MM.1S (cell line): ENCODE measurements at regions not wholly inside any gene's neighbourhood (a gene's known extent, or its start where the extent isn't known, plus 50 kb on each side); places are given as distances from the start of the nearest gene placed in this dataset.

Experiments
- DNase-seq: peaks from one replicate; pipeline ENCODE4 v3.0.0-alpha.2; 2015
- H2AFZ ChIP-seq: fragments of 300-600 bp; sonication (generic); 2 replicates; pipeline ENCODE4 v1.6.0; 2016; ENCODE audit warnings: antibody characterized with exemption, low read length
- H3F3A ChIP-seq: fragments of 300-600 bp; sonication (generic); 2 replicates; pipeline ENCODE4 v1.6.1; 2016; ENCODE audit warnings: mild to moderate bottlenecking, antibody characterized with exemption, low read length, moderate library complexity, mixed read lengths; ENCODE audit not compliant: insufficient read depth
- H3K27ac ChIP-seq: fragments of 300-600 bp; sonication (generic); 2 replicates; pipeline ENCODE4 v1.5.1; 2016; ENCODE audit warnings: mild to moderate bottlenecking, low read length
- H3K27me3 ChIP-seq: fragments of 300-600 bp; sonication (generic); replicated peaks from 2 replicates; pipeline ENCODE4 v1.6.0; 2016; ENCODE audit warnings: low read length; ENCODE audit not compliant: insufficient read depth
- H3K36me3 ChIP-seq: fragments of 300-600 bp; sonication (generic); replicated peaks from 2 replicates; pipeline ENCODE4 v1.6.1; 2016; ENCODE audit warnings: mild to moderate bottlenecking, low read length, mixed read lengths; ENCODE audit not compliant: insufficient read depth
- H3K4me1 ChIP-seq: fragments of 300-600 bp; sonication (generic); 2 replicates; pipeline ENCODE4 v1.6.1; 2016; ENCODE audit warnings: low read length, mixed read lengths
- H3K4me2 ChIP-seq: fragments of 300-600 bp; sonication (generic); 2 replicates; pipeline ENCODE4 v1.6.0; 2016; ENCODE audit warnings: low read depth, low read length
- H3K4me3 ChIP-seq: fragments of 300-600 bp; sonication (generic); 2 replicates; pipeline ENCODE4 v1.5.1; 2016; ENCODE audit warnings: low read length, mixed read lengths
- H3K79me2 ChIP-seq: fragments of 300-600 bp; sonication (generic); 2 replicates; pipeline ENCODE4 v1.6.1; 2016; ENCODE audit warnings: mixed run types, low read length, mixed read lengths
- H3K9ac ChIP-seq: fragments of 300-600 bp; sonication (generic); 2 replicates; pipeline ENCODE4 v1.6.1; 2016; ENCODE audit warnings: low read length, mixed read lengths
- H3K9me2 ChIP-seq: fragments of 300-600 bp; sonication (generic); replicated peaks from 2 replicates; pipeline ENCODE4 v1.6.1; 2016; ENCODE audit warnings: mild to moderate bottlenecking, low read length, mixed read lengths; ENCODE audit not compliant: insufficient read depth
- H3K9me3 ChIP-seq: fragments of 300-600 bp; sonication (generic); replicated peaks from 2 replicates; pipeline ENCODE4 v1.6.1; 2016; ENCODE audit warnings: mild to moderate bottlenecking, low read length, mixed read lengths; ENCODE audit not compliant: insufficient read depth
- H4K20me1 ChIP-seq: fragments of 300-600 bp; sonication (generic); 2 replicates; pipeline ENCODE4 v1.6.1; 2016; ENCODE audit warnings: mild to moderate bottlenecking, low read length, moderate library complexity, mixed read lengths; ENCODE audit not compliant: insufficient read depth
- EZH2 ChIP-seq: fragments of 300-600 bp; sonication (generic); optimal IDR thresholded peaks from 2 replicates; pipeline ENCODE3; 2017; ENCODE audit warnings: low read depth, mild to moderate bottlenecking, antibody characterized with exemption, low read length, mixed read lengths
- EZH2phosphoT487 ChIP-seq: fragments of 300-600 bp; sonication (generic); IDR thresholded peaks from 2 replicates; pipeline ENCODE4 v1.6.1; 2018; ENCODE audit warnings: antibody characterized with exemption, low read length
- TF ChIP-seq, protein P1 (sequence below): fragments of 300-600 bp; sonication (generic); IDR thresholded peaks from 2 replicates; pipeline ENCODE4 v1.5.1; 2016; ENCODE audit warnings: antibody characterized with exemption, low read length, mixed read lengths

- Histone ChIP-seq H3F3A (no peaks in the 10 kb centered on the region), H3K27ac (no peak overlapping the region), H4K20me1 (no peaks in the 10 kb centered on the region), H3K79me2 (no peaks in the 10 kb centered on the region), H3K36me3 (no peaks in the 10 kb centered on the region), H3K4me3 (no peak overlapping the region), H3K4me2 (no peak overlapping the region), H3K27me3 (no peaks in the 10 kb centered on the region), H3K9me2 (no peaks in the 10 kb centered on the region), H3K9ac (no peak overlapping the region), H2AFZ (no peak overlapping the region), H3K9me3 (no peaks in the 10 kb centered on the region), H3K4me1 (no peaks in the 10 kb centered on the region)
- no peak for DNase-seq
- TF ChIP-seq, protein P1, sequence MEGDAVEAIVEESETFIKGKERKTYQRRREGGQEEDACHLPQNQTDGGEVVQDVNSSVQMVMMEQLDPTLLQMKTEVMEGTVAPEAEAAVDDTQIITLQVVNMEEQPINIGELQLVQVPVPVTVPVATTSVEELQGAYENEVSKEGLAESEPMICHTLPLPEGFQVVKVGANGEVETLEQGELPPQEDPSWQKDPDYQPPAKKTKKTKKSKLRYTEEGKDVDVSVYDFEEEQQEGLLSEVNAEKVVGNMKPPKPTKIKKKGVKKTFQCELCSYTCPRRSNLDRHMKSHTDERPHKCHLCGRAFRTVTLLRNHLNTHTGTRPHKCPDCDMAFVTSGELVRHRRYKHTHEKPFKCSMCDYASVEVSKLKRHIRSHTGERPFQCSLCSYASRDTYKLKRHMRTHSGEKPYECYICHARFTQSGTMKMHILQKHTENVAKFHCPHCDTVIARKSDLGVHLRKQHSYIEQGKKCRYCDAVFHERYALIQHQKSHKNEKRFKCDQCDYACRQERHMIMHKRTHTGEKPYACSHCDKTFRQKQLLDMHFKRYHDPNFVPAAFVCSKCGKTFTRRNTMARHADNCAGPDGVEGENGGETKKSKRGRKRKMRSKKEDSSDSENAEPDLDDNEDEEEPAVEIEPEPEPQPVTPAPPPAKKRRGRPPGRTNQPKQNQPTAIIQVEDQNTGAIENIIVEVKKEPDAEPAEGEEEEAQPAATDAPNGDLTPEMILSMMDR = no peak
- TF ChIP-seq EZH2phosphoT487 (no peak), EZH2 (no peak)
Observed at GRCh38 chr1:199597152-199597551, 430.4 kb upstream of the NR5A2 start.

GRCh38 chr1:199608414-199608813 lies 419.1 kb upstream of the NR5A2 start:
- Histone ChIP-seq H3K9me2 (no peaks in the 10 kb centered on the region), H3K36me3 (no peaks in the 10 kb centered on the region), H4K20me1 (no peaks in the 10 kb centered on the region), H3K9ac (no peak overlapping the region), H3K9me3 (no peaks in the 10 kb centered on the region), H3K79me2 (no peaks in the 10 kb centered on the region), H3K27me3 (no peaks in the 10 kb centered on the region), H3K27ac (no peak overlapping the region), H3K4me1 (no peaks in the 10 kb centered on the region), H3K4me3 (no peak overlapping the region), H3K4me2 (no peak overlapping the region), H3F3A (no peaks in the 10 kb centered on the region), H2AFZ (no peak overlapping the region)
- DNase-seq = no peak
- TF ChIP-seq EZH2 (no peak), EZH2phosphoT487 (no peak)
- TF ChIP-seq, protein P1 = no peak

DNA sequence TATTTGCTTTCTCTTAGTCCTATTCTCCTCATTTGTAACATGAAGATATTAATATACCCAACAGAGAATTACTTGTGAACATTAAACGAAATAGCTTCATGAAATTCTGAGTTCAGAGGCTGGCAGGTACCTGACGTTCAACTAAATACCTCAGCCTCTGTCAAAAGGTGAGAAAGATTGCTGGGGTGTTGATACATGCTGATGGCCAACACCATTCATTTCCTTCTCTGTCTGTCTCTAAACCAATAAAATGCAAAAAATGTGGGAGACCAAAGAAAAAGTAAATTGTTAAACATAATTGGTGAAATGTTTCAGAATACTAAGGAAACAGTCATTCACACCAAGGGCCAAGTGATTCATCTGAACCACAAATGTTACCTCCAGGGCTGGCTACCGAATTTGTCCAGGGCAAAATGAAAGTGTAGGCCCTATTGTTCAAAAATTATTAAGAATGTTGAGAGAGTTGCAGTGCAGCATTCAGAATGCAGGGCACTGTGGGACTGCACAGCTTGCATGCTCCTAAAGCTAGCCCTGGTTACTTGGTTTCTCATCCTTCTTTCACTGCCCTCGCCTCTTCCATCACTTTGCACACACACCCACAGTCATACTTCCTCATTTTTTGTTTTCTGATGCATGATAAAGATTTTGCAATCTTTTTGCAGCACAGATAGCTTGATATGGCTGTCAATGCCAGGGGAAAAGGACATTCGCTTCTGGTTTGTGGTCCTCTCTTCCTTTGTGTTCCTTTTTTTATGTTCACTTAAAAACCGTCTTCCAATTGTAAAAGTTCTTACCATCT lies 414.3 kb upstream of the NR5A2 start:
- no peak overlapping the region for H2AFZ ChIP-seq
- no peaks in the 10 kb centered on the region for H3K79me2 ChIP-seq
- no peak overlapping the region for H3K4me2 ChIP-seq
- no peak overlapping the region for H3K9ac ChIP-seq
- DNase-seq = no peak
- H3K4me3 ChIP-seq = no peak overlapping the region
- TF ChIP-seq, protein P1 = no peak
- TF ChIP-seq EZH2 (no peak), EZH2phosphoT487 (no peak)
- no peaks in the 10 kb centered on the region for H3K27me3 ChIP-seq
- no peak overlapping the region for H3K27ac ChIP-seq
- no peaks in the 10 kb centered on the region for H3K9me2 ChIP-seq
- no peaks in the 10 kb centered on the region for H3K9me3 ChIP-seq
- no peaks in the 10 kb centered on the region for H3K4me1 ChIP-seq
- no peaks in the 10 kb centered on the region for H3K36me3 ChIP-seq
- no peaks in the 10 kb centered on the region for H4K20me1 ChIP-seq
- no peaks in the 10 kb centered on the region for H3F3A ChIP-seq
